ENCODE measurements at regions not wholly inside any gene's neighbourhood (a gene's known extent, or its start where the extent isn't known, plus 50 kb on each side); places are given as distances from the start of the nearest gene placed in this dataset.
"Not testable (repeated sequence)": the region's sequence is repeated elsewhere in the genome, so short reads cannot be mapped to it uniquely, and the experiment has no call there.

- Histone ChIP-seq H2AFZ (ENCODE audit: insufficient read depth, low read depth, low read length, poor library complexity, severe bottlenecking) (no peak overlapping the region), H3K4me1 (ENCODE audit: control insufficient read depth in 1 of 2, insufficient read depth in 2 of 2, low read length in 2 of 2) (no peaks in the 10 kb centered on the region), H3K79me2 (ENCODE audit: insufficient read depth, low read length) (no peaks in the 10 kb centered on the region), H3K27me3 (ENCODE audit: control insufficient read depth in 2 of 2, insufficient read depth in 2 of 2, low read length in 2 of 2) (no peaks in the 10 kb centered on the region), H3K4me2 (replicated peaks; ENCODE audit: extremely low read depth, low read length, poor library complexity, severe bottlenecking) (no peak overlapping the region), H3K27ac (ENCODE audit: low read depth in 1 of 2, low read length in 2 of 2) (no peak overlapping the region), H3K36me3 (replicated peaks in 1 of 2; ENCODE audit: control insufficient read depth in 1 of 2, insufficient read depth in 2 of 2, low read length in 2 of 2) (no peaks in the 10 kb centered on the region), H4K20me1 (ENCODE audit: insufficient read depth, low read length) (no peaks in the 10 kb centered on the region), H3K9me3 (replicated peaks in 1 of 2; ENCODE audit: control insufficient read depth in 1 of 2, insufficient read depth in 1 of 2, low read length in 2 of 2) (no peaks in the 10 kb centered on the region), H3K9ac (ENCODE audit: insufficient read depth, low read length, poor library complexity, severe bottlenecking) (no peak overlapping the region), H3K4me3 (replicated peaks in 1 of 3; ENCODE audit: low read depth in 2 of 3, low read length in 3 of 3) (no peak overlapping the region)
- Mint-ChIP-seq H3K27ac (no peak overlapping the region), H3K4me3 (no peak overlapping the region), H3K27me3 (ENCODE audit: low read depth in 3 of 3) (peaks cover 0 to 2% (median 0%) of the 10 kb centered on the region in 3 donors), H3K36me3 (no peaks in the 10 kb centered on the region), H3K4me1 (no peaks in the 10 kb centered on the region), H3K9me3 (peaks cover 0 to 8% (median 4%) of the 10 kb centered on the region in 7 donors)
- 100% methylated on average over 2 of the region's 3 CpGs for WGBS (ENCODE audit: insufficient coverage)
- DNase-seq = no peak
- no peak for TF ChIP-seq CTCF (IDR thresholded peaks at IDR 0.05)
- intact Hi-C loops (cut with micrococcal nuclease) = no loop called here
Measured at GRCh38 chr12:76674669-76675315, 89.1 kb upstream of the ZDHHC17 start.

- H4K20me1 ChIP-seq (ENCODE audit: insufficient read depth, low read length); H3K4me2 ChIP-seq (replicated peaks; ENCODE audit: extremely low read depth, low read length, poor library complexity, severe bottlenecking); H3K4me3 ChIP-seq (replicated peaks in 1 of 3; ENCODE audit: low read depth in 2 of 3, low read length in 3 of 3); H3K4me1 ChIP-seq (ENCODE audit: control insufficient read depth in 1 of 2, insufficient read depth in 2 of 2, low read length in 2 of 2); H3K9ac ChIP-seq (ENCODE audit: insufficient read depth, low read length, poor library complexity, severe bottlenecking); H3K36me3 ChIP-seq (replicated peaks in 1 of 2; ENCODE audit: control insufficient read depth in 1 of 2, insufficient read depth in 2 of 2, low read length in 2 of 2); H3K27me3 ChIP-seq (ENCODE audit: control insufficient read depth in 2 of 2, insufficient read depth in 2 of 2, low read length in 2 of 2); H3K27ac ChIP-seq (ENCODE audit: low read depth in 1 of 2, low read length in 2 of 2); H3K27ac Mint-ChIP-seq; H3K9me3 ChIP-seq (replicated peaks in 1 of 2; ENCODE audit: control insufficient read depth in 1 of 2, insufficient read depth in 1 of 2, low read length in 2 of 2); H3K27me3 Mint-ChIP-seq (ENCODE audit: low read depth in 3 of 3); DNase-seq; H3K4me3 Mint-ChIP-seq; H2AFZ ChIP-seq (ENCODE audit: insufficient read depth, low read depth, low read length, poor library complexity, severe bottlenecking); intact Hi-C loops (cut with micrococcal nuclease); H3K4me1 Mint-ChIP-seq; H3K9me3 Mint-ChIP-seq; H3K36me3 Mint-ChIP-seq; H3K79me2 ChIP-seq (ENCODE audit: insufficient read depth, low read length): not testable (repeated sequence)
- 100% methylated on average over 3 of the region's 4 CpGs for WGBS (ENCODE audit: insufficient coverage)
Measured at GRCh38 chr12:76676261-76676660, 87.7 kb upstream of the ZDHHC17 start.
